H1 (cell line): ENCODE measurements at regions not wholly inside any gene's neighbourhood (a gene's known extent, or its start where the extent isn't known, plus 50 kb on each side); places are given as distances from the start of the nearest gene placed in this dataset.

Experiments
- CTCF ChIA-PET: fragments of 300-600 bp; sonication (Branson Sonifier 250); formaldehyde crosslinking; loops from one replicate; lab custom pipeline; 2021; ENCODE audit not compliant: partially characterized antibody; lab: Charles Lee
- POLR2A ChIA-PET: fragments of 300-600 bp; sonication (Branson Sonifier 250); formaldehyde crosslinking; loops from one replicate; lab custom pipeline; 2021; ENCODE audit warnings: inconsistent platforms; ENCODE audit not compliant: partially characterized antibody; lab: Charles Lee
- DNase-seq, 2 experiments: peaks; one replicate each; pipeline versions ENCODE4 v3.0.0 to v3.0.0-alpha.2; 2010 to 2022; ENCODE audit warnings: low spot score in 2 of 2, low read depth in 1 of 2, mixed read lengths in 1 of 2
- FAIRE-seq: peaks from 2 replicates; lab custom pipeline; 2011; peaks lifted over from hg19 to GRCh38; lab: Jason Lieb, UNC
- H2AFZ ChIP-seq: 2 replicates; pipeline ENCODE4 v1.8.1; 2012; ENCODE audit warnings: low read length, inconsistent platforms
- H2AK5ac ChIP-seq: 2 replicates; pipeline ENCODE4 v1.6.1; 2013; ENCODE audit warnings: low read depth, low read length
- H2BK120ac ChIP-seq: replicated peaks from 2 replicates; pipeline ENCODE3; 2013; ENCODE audit warnings: low read depth, low read length, inconsistent platforms
- H2BK12ac ChIP-seq: 2 replicates; pipeline ENCODE4 v1.6.1; 2013; ENCODE audit warnings: low read depth, low read length
- H2BK15ac ChIP-seq: 2 replicates; pipeline ENCODE4 v1.6.1; 2013; ENCODE audit warnings: low read length
- H2BK20ac ChIP-seq: 2 replicates; pipeline ENCODE4 v1.6.1; 2013; ENCODE audit warnings: low read length
- H2BK5ac ChIP-seq: 2 replicates; pipeline ENCODE4 v1.6.1; 2013; ENCODE audit warnings: low read depth, low read length
- H3K14ac ChIP-seq: 2 replicates; pipeline ENCODE4 v1.6.1; 2013; ENCODE audit warnings: inconsistent platforms; ENCODE audit not compliant: insufficient read length
- H3K18ac ChIP-seq: 2 replicates; pipeline ENCODE4 v1.6.1; 2013; ENCODE audit warnings: low read length; ENCODE audit errors: extremely low read depth
- H3K23ac ChIP-seq: 2 replicates; pipeline ENCODE4 v1.6.1; 2013; ENCODE audit warnings: inconsistent platforms; ENCODE audit not compliant: insufficient read length
- H3K23me2 ChIP-seq: 2 replicates; pipeline ENCODE4 v1.6.1; 2013; ENCODE audit warnings: low read depth, low read length
- H3K27ac ChIP-seq: 2 replicates; pipeline ENCODE4 v1.6.1; 2011; ENCODE audit warnings: low read depth, low read length, inconsistent platforms
- H3K27me3 ChIP-seq, 4 experiments: replicated peaks in 1 of 4; 1 replicate in 1 of 4; 2 replicates in 3 of 4; pipeline versions ENCODE4 v1.6.1 to v1.8.1; 2011 to 2013; ENCODE audit warnings: low read length in 3 of 4, mild to moderate bottlenecking in 3 of 4, inconsistent platforms in 2 of 4, mixed read lengths in 2 of 4, moderate library complexity in 1 of 4; ENCODE audit not compliant: control insufficient read depth in 3 of 4, insufficient read depth in 3 of 4; ENCODE audit errors: extremely low read depth in 1 of 4
- H3K36me3 ChIP-seq, 4 experiments: 2 replicates each; pipeline versions ENCODE4 v1.6.1 to v1.8.1; 2011 to 2013; ENCODE audit warnings: mild to moderate bottlenecking in 4 of 4, low read length in 3 of 4, moderate library complexity in 2 of 4, control low read depth in 1 of 4, inconsistent platforms in 1 of 4; ENCODE audit not compliant: insufficient read depth in 4 of 4, control insufficient read depth in 2 of 4
- H3K4ac ChIP-seq: replicated peaks from 2 replicates; pipeline ENCODE3; 2013; ENCODE audit warnings: low read length, low read depth, mixed read lengths, inconsistent platforms; ENCODE audit not compliant: insufficient read length
- H3K4me1 ChIP-seq, 4 experiments: replicated peaks in 1 of 4; 1 replicate in 1 of 4; 2 replicates in 3 of 4; pipeline versions ENCODE4 v1.6.1 to v1.8.1; 2011 to 2013; ENCODE audit warnings: low read length in 3 of 4, inconsistent platforms in 2 of 4, mixed read lengths in 1 of 4; ENCODE audit not compliant: insufficient read depth in 4 of 4, control insufficient read depth in 3 of 4
- H3K4me2 ChIP-seq, 2 experiments: 2 replicates each; pipeline versions ENCODE4 v1.6.1 to v1.8.1; 2011 to 2013; ENCODE audit warnings: low read depth in 2 of 2, low read length in 2 of 2, control low read depth in 1 of 2, inconsistent platforms in 1 of 2, mild to moderate bottlenecking in 1 of 2; ENCODE audit not compliant: insufficient read depth in 1 of 2
- H3K4me3 ChIP-seq, 4 experiments: fragments of 200-600, 300-600 bp in 1 of 4; sonication (generic), shearing (Covaris generic), sonication (Bioruptor Twin) in 1 of 4; 2 replicates each; pipeline versions ENCODE4 v1.5.1 to v1.8.1; 2011 to 2016; ENCODE audit warnings: low read length in 4 of 4, low read depth in 3 of 4, control low read depth in 2 of 4, inconsistent platforms in 2 of 4, mild to moderate bottlenecking in 2 of 4, mixed read lengths in 1 of 4, moderate library complexity in 1 of 4; ENCODE audit not compliant: insufficient read depth in 2 of 4; ENCODE audit errors: extremely low read depth in 1 of 4
- H3K56ac ChIP-seq: replicated peaks from 2 replicates; pipeline ENCODE3; 2013; ENCODE audit warnings: low read depth, mild to moderate bottlenecking, mixed read lengths, low read length, inconsistent platforms; ENCODE audit not compliant: insufficient read length
- H3K79me1 ChIP-seq: 2 replicates; pipeline ENCODE4 v1.6.1; 2013; ENCODE audit warnings: low read depth, low read length, control low read depth
- H3K79me2 ChIP-seq, 2 experiments: 2 replicates each; pipeline versions ENCODE4 v1.6.1 to v1.8.1; 2012 to 2013; ENCODE audit warnings: low read length in 2 of 2, mild to moderate bottlenecking in 2 of 2, inconsistent platforms in 1 of 2; ENCODE audit not compliant: insufficient read depth in 2 of 2, control insufficient read depth in 1 of 2
- H3K9ac ChIP-seq, 4 experiments: replicated peaks in 1 of 4; 1 replicate in 1 of 4; 2 replicates in 3 of 4; pipeline versions ENCODE4 v1.6.1 to v1.8.1; 2011 to 2013; ENCODE audit warnings: low read depth in 3 of 4, low read length in 3 of 4, control low read depth in 2 of 4, mild to moderate bottlenecking in 2 of 4, moderate library complexity in 2 of 4, inconsistent platforms in 1 of 4; ENCODE audit errors: extremely low read depth in 1 of 4
- H3K9me3 ChIP-seq, 2 experiments: 2 replicates each; pipeline versions ENCODE4 v1.6.1 to v1.8.1; 2012 to 2013; ENCODE audit warnings: mild to moderate bottlenecking in 2 of 2, moderate library complexity in 2 of 2, control low read depth in 1 of 2, inconsistent platforms in 1 of 2, low read depth in 1 of 2, low read length in 1 of 2, mixed read lengths in 1 of 2; ENCODE audit not compliant: insufficient read depth in 2 of 2
- H4K20me1 ChIP-seq, 2 experiments: replicated peaks in 1 of 2; 2 replicates each; pipeline versions ENCODE3 to v1.8.1; 2011 to 2013; ENCODE audit warnings: inconsistent platforms in 2 of 2, low read length in 2 of 2, mild to moderate bottlenecking in 1 of 2; ENCODE audit not compliant: insufficient read depth in 2 of 2, control insufficient read depth in 1 of 2
- H4K5ac ChIP-seq: 2 replicates; pipeline ENCODE4 v1.6.1; 2013; ENCODE audit warnings: low read length, low read depth, mixed read lengths, inconsistent platforms; ENCODE audit not compliant: insufficient read length
- H4K8ac ChIP-seq: 2 replicates; pipeline ENCODE4 v1.8.0; 2013; ENCODE audit warnings: mild to moderate bottlenecking, moderate library complexity, low read length, inconsistent platforms; ENCODE audit not compliant: insufficient read depth; ENCODE audit errors: extremely low read depth
- H4K91ac ChIP-seq: replicated peaks from 2 replicates; pipeline ENCODE3; 2013; ENCODE audit warnings: low read length, mixed read lengths, inconsistent platforms; ENCODE audit not compliant: insufficient read length
- ATF2 ChIP-seq: IDR thresholded peaks from 2 replicates; pipeline ENCODE4 v1.6.1; 2012; ENCODE audit warnings: low read length, inconsistent platforms
- CBX5 ChIP-seq: fragments of 300-800, 300-1000 bp; sonication (generic); IDR thresholded peaks from 2 replicates; pipeline ENCODE4 v1.7.1; 2016; ENCODE audit warnings: antibody characterized with exemption, low read length, low read depth
- CTBP2 ChIP-seq: IDR thresholded peaks from 2 replicates; pipeline ENCODE4 v1.7.0; 2011; ENCODE audit warnings: borderline replicate concordance, mild to moderate bottlenecking, moderate library complexity, mixed read lengths, low read length; ENCODE audit not compliant: insufficient read depth, insufficient read length
- HDAC6 ChIP-seq: IDR thresholded peaks from one replicate; pipeline ENCODE4 v1.7.1; 2012; ENCODE audit warnings: low read depth, mild to moderate bottlenecking, inconsistent platforms, low read length, moderate library complexity
- MAFK ChIP-seq: IDR thresholded peaks from 2 replicates; pipeline ENCODE4 v1.6.1; 2012; ENCODE audit warnings: low read depth, mild to moderate bottlenecking, improper control_type of control experiment, low read length
- NANOG ChIP-seq: IDR thresholded peaks from 2 replicates; pipeline ENCODE4 v1.6.1; 2011; ENCODE audit warnings: low read length, low read depth, mild to moderate bottlenecking, inconsistent platforms; ENCODE audit not compliant: insufficient read depth, poor library complexity, severe bottlenecking
- NRF1 ChIP-seq: IDR thresholded peaks from 2 replicates; pipeline ENCODE4 v1.6.1; 2011; ENCODE audit warnings: mild to moderate bottlenecking, low read depth, low read length, improper control_type of control experiment
- POU5F1 ChIP-seq: IDR thresholded peaks from 2 replicates; pipeline ENCODE4 v1.6.1; 2011; ENCODE audit warnings: low read depth, mild to moderate bottlenecking, low read length, moderate library complexity
- RBBP5 ChIP-seq: IDR thresholded peaks from 2 replicates; pipeline ENCODE4 v1.7.1; 2012; ENCODE audit warnings: low read depth, mild to moderate bottlenecking, inconsistent platforms, low read length, moderate library complexity, borderline replicate concordance
- SIX5 ChIP-seq: IDR thresholded peaks from 2 replicates; pipeline ENCODE4 v1.6.1; 2011; ENCODE audit warnings: mild to moderate bottlenecking, low read depth, low read length
- SP2 ChIP-seq: IDR thresholded peaks from 2 replicates; pipeline ENCODE4 v1.6.1; 2012; ENCODE audit warnings: mild to moderate bottlenecking, low read length, inconsistent platforms
- TCF12 ChIP-seq: IDR thresholded peaks from 2 replicates; pipeline ENCODE4 v1.6.1; 2011; ENCODE audit warnings: low read depth, mild to moderate bottlenecking, low read length
- WGBS, 2 experiments: shearing (Covaris generic) in 1 of 2; methylation state at CpG; one replicate each; pipeline versions ENCODE4 v1.1.6 to v1.1.7; 2013 to 2015; ENCODE audit warnings: low lambda C conversion rate in 2 of 2, mixed read lengths in 2 of 2, inconsistent platforms in 1 of 2, low coverage in 1 of 2, missing lambda C conversion rate in 1 of 2; ENCODE audit not compliant: insufficient replicate concordance in 2 of 2, insufficient coverage in 1 of 2, insufficient read length in 1 of 2; ENCODE audit errors: extremely low coverage in 1 of 2, missing lambda C conversion rate in 1 of 2; 5-methylcytosine and 5-hydroxymethylcytosine counted together

- no peaks in the 10 kb centered on the region for H3K36me3 ChIP-seq
- H4K91ac ChIP-seq: no peak overlapping the region
- no peak overlapping the region for H2BK12ac ChIP-seq
- 89% methylated on average over 2 of the region's 2 CpGs; no CpG with 5 or more reads in 1 of the 2 experiments for WGBS, 2 experiments
- ChIA-PET POLR2A (no interaction called here), CTCF (interaction anchor here (1.0 kb wide), 1 partner anchor 17 kb away, joined by 3 read pairs; no protein-coding TSS in a partner anchor)
- no peak overlapping the region for H3K18ac ChIP-seq
- H3K23ac ChIP-seq: no peak overlapping the region
- FAIRE-seq: no peak
- DNase-seq: no peak
- no peaks in the 10 kb centered on the region for H3K4me1 ChIP-seq
- no peak overlapping the region for H2AFZ ChIP-seq
- no peak overlapping the region for H4K8ac ChIP-seq
- no peak overlapping the region for H2BK15ac ChIP-seq
- no peak overlapping the region for H3K27ac ChIP-seq
- no peaks in the 10 kb centered on the region for H3K79me2 ChIP-seq
- no peak overlapping the region for H2BK120ac ChIP-seq
- H2AK5ac ChIP-seq: no peak overlapping the region
- no peaks in the 10 kb centered on the region for H3K9me3 ChIP-seq
- no peaks in the 10 kb centered on the region for H4K20me1 ChIP-seq
- no peaks in the 10 kb centered on the region for H3K79me1 ChIP-seq
- no peak overlapping the region for H3K4ac ChIP-seq
- H3K4me3 ChIP-seq: no peak overlapping the region
- no peaks in the 10 kb centered on the region for H3K27me3 ChIP-seq
- no peak overlapping the region for H2BK5ac ChIP-seq
- H2BK20ac ChIP-seq: no peak overlapping the region
- H3K14ac ChIP-seq: no peak overlapping the region
- H3K9ac ChIP-seq: no peak overlapping the region
- no peaks in the 10 kb centered on the region for H3K23me2 ChIP-seq
- H3K4me2 ChIP-seq: no peak overlapping the region
- H3K56ac ChIP-seq: no peak overlapping the region
- no peak overlapping the region for H4K5ac ChIP-seq
- TF ChIP-seq POU5F1 (no peak), HDAC6 (no peak), ATF2 (no peak), MAFK (no peak), NRF1 (no peak), NANOG (no peak), CBX5 (no peak), TCF12 (no peak), CTBP2 (no peak), RBBP5 (no peak), SP2 (no peak), SIX5 (no peak)
Observed at GRCh38 chr7:123275036-123275753, 75.4 kb upstream of the SLC13A1 start.
